ENCODE measurements at regions not wholly inside any gene's neighbourhood (a gene's known extent, or its start where the extent isn't known, plus 50 kb on each side); places are given as distances from the start of the nearest gene placed in this dataset.
A peak's percentile ranks its signal among the peaks of the same experiment; 100 is the strongest.
"Not testable (repeated sequence)": the region's sequence is repeated elsewhere in the genome, so short reads cannot be mapped to it uniquely, and the experiment has no call there.

- no peak for DNase-seq (ENCODE audit: low read depth)
These were observed 363.8 kb upstream of the MTNR1B start for GRCh38 chr11:92605667-92606066.

GRCh38 chr11:92607969-92608722 lies 361.3 kb upstream of the MTNR1B start:
- DNase-seq (ENCODE audit: low read depth): no peak

- no peak for DNase-seq (ENCODE audit: low read depth)
These were observed 358.3 kb upstream of the MTNR1B start for GRCh38 chr11:92611157-92611556.

- not testable (repeated sequence) for DNase-seq (ENCODE audit: low read depth)
These were observed 351.4 kb upstream of the MTNR1B start for GRCh38 chr11:92618020-92618419.

- no peak for DNase-seq (ENCODE audit: low read depth)
These were observed 346.4 kb upstream of the MTNR1B start for GRCh38 chr11:92623055-92623454.

GRCh38 chr11:92625894-92626293 lies 343.6 kb upstream of the MTNR1B start:
- no peak for DNase-seq (ENCODE audit: low read depth)

GRCh38 chr11:92626624-92627023 lies 342.8 kb upstream of the MTNR1B start:
- peak; percentile 19 for DNase-seq (ENCODE audit: low read depth)

- peak; percentile 65 for DNase-seq (ENCODE audit: low read depth)
These were observed 341.7 kb upstream of the MTNR1B start for GRCh38 chr11:92627615-92628256.

GRCh38 chr11:92628401-92629292 lies 340.8 kb upstream of the MTNR1B start:
- DNase-seq (ENCODE audit: low read depth): peak; percentile 25

GRCh38 chr11:92632495-92632894 lies 337.0 kb upstream of the MTNR1B start:
- DNase-seq (ENCODE audit: low read depth): peak; percentile 20

- DNase-seq (ENCODE audit: low read depth): no peak
These were observed 335.6 kb upstream of the MTNR1B start for GRCh38 chr11:92633820-92634219.

GRCh38 chr11:92636543-92637188 lies 332.8 kb upstream of the MTNR1B start:
- DNase-seq (ENCODE audit: low read depth): no peak

GRCh38 chr11:92638678-92639077 lies 330.8 kb upstream of the MTNR1B start:
- DNase-seq (ENCODE audit: low read depth): peak; percentile 93

GRCh38 chr11:92642177-92642931 lies 327.1 kb upstream of the MTNR1B start:
- peak; percentile 34 for DNase-seq (ENCODE audit: low read depth)

GRCh38 chr11:92643827-92644226 lies 325.6 kb upstream of the MTNR1B start:
- DNase-seq (ENCODE audit: low read depth): no peak

GRCh38 chr11:92644595-92645445 lies 324.6 kb upstream of the MTNR1B start:
- no peak for DNase-seq (ENCODE audit: low read depth)

- no peak for DNase-seq (ENCODE audit: low read depth)
These were observed 318.3 kb upstream of the MTNR1B start for GRCh38 chr11:92651159-92651558.

GRCh38 chr11:92653454-92653853 lies 316.0 kb upstream of the MTNR1B start:
- no peak for DNase-seq (ENCODE audit: low read depth)

- no peak for DNase-seq (ENCODE audit: low read depth)
These were observed 312.7 kb upstream of the MTNR1B start for GRCh38 chr11:92656783-92657182.

GRCh38 chr11:92657226-92657625 lies 312.2 kb upstream of the MTNR1B start:
- DNase-seq (ENCODE audit: low read depth): no peak

All from renal cortical epithelial cell (primary cell).